MM.1S (cell line): ENCODE measurements at regions not wholly inside any gene's neighbourhood (a gene's known extent, or its start where the extent isn't known, plus 50 kb on each side); places are given as distances from the start of the nearest gene placed in this dataset.

ENCODE experiments used
- EZH2 ChIP-seq: fragments of 300-600 bp; sonication (generic); optimal IDR thresholded peaks from 2 replicates; pipeline ENCODE3; 2017; ENCODE audit warnings: low read depth, mild to moderate bottlenecking, antibody characterized with exemption, low read length, mixed read lengths
- EZH2phosphoT487 ChIP-seq: fragments of 300-600 bp; sonication (generic); IDR thresholded peaks from 2 replicates; pipeline ENCODE4 v1.6.1; 2018; ENCODE audit warnings: antibody characterized with exemption, low read length
- TF ChIP-seq, protein P1 (sequence below): fragments of 300-600 bp; sonication (generic); IDR thresholded peaks from 2 replicates; pipeline ENCODE4 v1.5.1; 2016; ENCODE audit warnings: antibody characterized with exemption, low read length, mixed read lengths

DNA sequence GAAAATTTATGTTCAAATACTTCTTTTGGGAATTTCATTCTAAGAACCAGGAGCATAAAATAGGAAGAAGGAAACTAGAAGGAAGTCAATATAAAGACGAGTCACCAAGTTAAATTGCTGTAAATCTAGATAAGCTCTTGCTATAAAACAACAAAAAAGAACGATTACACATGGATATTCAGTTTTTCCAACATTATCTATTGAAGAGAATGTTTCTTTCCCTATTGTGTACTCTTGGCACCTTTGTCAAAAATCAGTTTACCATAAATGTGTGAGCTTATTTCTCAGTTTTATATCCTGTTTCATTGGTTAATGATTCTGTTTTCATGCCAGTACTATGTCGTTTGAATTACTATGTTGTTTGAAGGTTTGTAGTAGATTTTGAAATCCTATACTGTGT, 536.3 kb upstream of the MKI67 start:
- TF ChIP-seq, protein P1, sequence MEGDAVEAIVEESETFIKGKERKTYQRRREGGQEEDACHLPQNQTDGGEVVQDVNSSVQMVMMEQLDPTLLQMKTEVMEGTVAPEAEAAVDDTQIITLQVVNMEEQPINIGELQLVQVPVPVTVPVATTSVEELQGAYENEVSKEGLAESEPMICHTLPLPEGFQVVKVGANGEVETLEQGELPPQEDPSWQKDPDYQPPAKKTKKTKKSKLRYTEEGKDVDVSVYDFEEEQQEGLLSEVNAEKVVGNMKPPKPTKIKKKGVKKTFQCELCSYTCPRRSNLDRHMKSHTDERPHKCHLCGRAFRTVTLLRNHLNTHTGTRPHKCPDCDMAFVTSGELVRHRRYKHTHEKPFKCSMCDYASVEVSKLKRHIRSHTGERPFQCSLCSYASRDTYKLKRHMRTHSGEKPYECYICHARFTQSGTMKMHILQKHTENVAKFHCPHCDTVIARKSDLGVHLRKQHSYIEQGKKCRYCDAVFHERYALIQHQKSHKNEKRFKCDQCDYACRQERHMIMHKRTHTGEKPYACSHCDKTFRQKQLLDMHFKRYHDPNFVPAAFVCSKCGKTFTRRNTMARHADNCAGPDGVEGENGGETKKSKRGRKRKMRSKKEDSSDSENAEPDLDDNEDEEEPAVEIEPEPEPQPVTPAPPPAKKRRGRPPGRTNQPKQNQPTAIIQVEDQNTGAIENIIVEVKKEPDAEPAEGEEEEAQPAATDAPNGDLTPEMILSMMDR, result no peak
- TF ChIP-seq EZH2, result no peak
- no peak for TF ChIP-seq EZH2phosphoT487
